Thyroid gland (tissue), 4 donors: ENCODE measurements at regions not wholly inside any gene's neighbourhood (a gene's known extent, or its start where the extent isn't known, plus 50 kb on each side); places are given as distances from the start of the nearest gene placed in this dataset.

Experiments
- DNase-seq, 2 donors: peaks; one replicate each; pipeline ENCODE4 v3.0.0-alpha.2; 2019
- H3K27ac ChIP-seq, 3 donors: fragments of 200-600 bp; sonication (generic); 1 replicate in 2 of 3; 2 replicates in 1 of 3; pipeline ENCODE4 v1.5.1; 2016 to 2019; ENCODE audit warnings: mild to moderate bottlenecking in 1 of 3, moderate library complexity in 1 of 3
- H3K27me3 ChIP-seq: fragments of 200-600 bp; sonication (generic); one replicate; pipeline ENCODE4 v1.5.1; 2019
- H3K36me3 ChIP-seq, 2 donors: fragments of 200-600 bp; sonication (generic); one replicate each; pipeline ENCODE4 v1.5.1; 2016 to 2019
- H3K4me1 ChIP-seq, 2 donors: fragments of 200-600 bp; sonication (generic); one replicate each; pipeline ENCODE4 v1.5.1; 2017 to 2019
- H3K4me3 ChIP-seq, 3 donors: fragments of 200-600 bp; sonication (generic); replicated peaks in 1 of 3; 1 replicate in 2 of 3; 2 replicates in 1 of 3; pipeline ENCODE4 v1.5.1; 2016; ENCODE audit warnings: mild to moderate bottlenecking in 1 of 3
- H3K9me3 ChIP-seq: fragments of 200-600 bp; sonication (generic); one replicate; pipeline ENCODE4 v1.5.1; 2017
- CTCF ChIP-seq, 6 experiments: fragments of 200-600 bp in 3 of 6; fragments of 450-650 bp in 3 of 6; sonication (generic) in 3 of 6; IDR thresholded peaks; one replicate each; pipeline ENCODE4 v1.5.1; 2016 to 2019; ENCODE audit warnings: antibody characterized with exemption in 6 of 6, mild to moderate bottlenecking in 2 of 6, inconsistent platforms in 1 of 6, moderate library complexity in 1 of 6
- POLR2A ChIP-seq, 2 donors: fragments of 450-650 bp; IDR thresholded peaks; one replicate each; pipeline ENCODE4 v1.6.1; 2017; ENCODE audit warnings: antibody characterized with exemption in 2 of 2, mild to moderate bottlenecking in 2 of 2, moderate library complexity in 1 of 2
- WGBS, 2 donors: methylation state at CpG; one replicate each; pipeline ENCODE4 v1.1.5; 2017; 5-methylcytosine and 5-hydroxymethylcytosine counted together
- intact Hi-C: fragments of 100-400 bp; cut with DNase I; formaldehyde crosslinking; loops from one replicate; pipeline ENCODE4 v1.15.1; 2023

GRCh38 chr4:14157262-14157661 is 529.7 kb upstream of the BOD1L1 start:
- intact Hi-C loops, result no loop called here
- no peaks in the 10 kb centered on the region for H3K36me3 ChIP-seq
- WGBS, 2 donors, result 56 to 79% methylated on average over 2 of the region's 2 CpGs
- H3K4me3 ChIP-seq, result no peak overlapping the region
- H3K27me3 ChIP-seq, result no peaks in the 10 kb centered on the region
- TF ChIP-seq POLR2A (IDR thresholded peaks at IDR 0.05) (no peak), CTCF (IDR thresholded peaks at IDR 0.05) (no peak)
- no peak for DNase-seq
- H3K9me3 ChIP-seq, result no peaks in the 10 kb centered on the region
- H3K4me1 ChIP-seq, result no peaks in the 10 kb centered on the region
- no peak overlapping the region for H3K27ac ChIP-seq

- WGBS, 2 donors, result 36 to 72% methylated on average over 3 of the region's 3 CpGs
- DNase-seq, result no peak
- no peak for TF ChIP-seq POLR2A (IDR thresholded peaks at IDR 0.05)
- TF ChIP-seq CTCF (IDR thresholded peaks at IDR 0.05), result no peak
- no peak overlapping the region for H3K4me3 ChIP-seq
- H3K4me1 ChIP-seq, result no peaks in the 10 kb centered on the region
- intact Hi-C loops, result no loop called here
- no peak overlapping the region for H3K27ac ChIP-seq
- H3K9me3 ChIP-seq, result no peaks in the 10 kb centered on the region
- H3K36me3 ChIP-seq, result no peaks in the 10 kb centered on the region
- H3K27me3 ChIP-seq, result no peaks in the 10 kb centered on the region
Observed at GRCh38 chr4:14165222-14165920, 537.8 kb upstream of the BOD1L1 start.

GRCh38 chr4:14167876-14168510 is 540.5 kb upstream of the BOD1L1 start:
- Histone ChIP-seq H3K9me3 (no peaks in the 10 kb centered on the region), H3K27me3 (no peaks in the 10 kb centered on the region), H3K27ac (no peak overlapping the region), H3K4me3 (no peak overlapping the region), H3K4me1 (no peaks in the 10 kb centered on the region), H3K36me3 (no peaks in the 10 kb centered on the region)
- intact Hi-C loops, result no loop called here
- no peak for TF ChIP-seq CTCF (IDR thresholded peaks at IDR 0.05)
- no peak for TF ChIP-seq POLR2A (IDR thresholded peaks at IDR 0.05)
- DNase-seq, result no peak
- WGBS, 2 donors, result 75 to 77% methylated on average over 8 of the region's 8 CpGs

- H3K4me3 ChIP-seq, result no peak overlapping the region
- DNase-seq, result peak; percentile 45 to 73
Observed at GRCh38 chr4:14168919-14169318, 541.4 kb upstream of the BOD1L1 start.

More at GRCh38 chr4:14168919-14169318, 541.4 kb upstream of the BOD1L1 start:
- TF ChIP-seq POLR2A (IDR thresholded peaks at IDR 0.05) (no peak), CTCF (IDR thresholded peaks at IDR 0.05) (no peak)
- no peaks in the 10 kb centered on the region for H3K9me3 ChIP-seq
- peak overlapping the region in 1 of 3 donors; percentile 12 for H3K27ac ChIP-seq
- 15 to 16% methylated on average over 5 of the region's 5 CpGs for WGBS, 2 donors
- intact Hi-C loops, result no loop called here
- no peaks in the 10 kb centered on the region for H3K27me3 ChIP-seq
- H3K4me1 ChIP-seq, result no peaks in the 10 kb centered on the region
- H3K36me3 ChIP-seq, result no peaks in the 10 kb centered on the region
